ENCODE measurements at regions not wholly inside any gene's neighbourhood (a gene's known extent, or its start where the extent isn't known, plus 50 kb on each side); places are given as distances from the start of the nearest gene placed in this dataset.

DNA sequence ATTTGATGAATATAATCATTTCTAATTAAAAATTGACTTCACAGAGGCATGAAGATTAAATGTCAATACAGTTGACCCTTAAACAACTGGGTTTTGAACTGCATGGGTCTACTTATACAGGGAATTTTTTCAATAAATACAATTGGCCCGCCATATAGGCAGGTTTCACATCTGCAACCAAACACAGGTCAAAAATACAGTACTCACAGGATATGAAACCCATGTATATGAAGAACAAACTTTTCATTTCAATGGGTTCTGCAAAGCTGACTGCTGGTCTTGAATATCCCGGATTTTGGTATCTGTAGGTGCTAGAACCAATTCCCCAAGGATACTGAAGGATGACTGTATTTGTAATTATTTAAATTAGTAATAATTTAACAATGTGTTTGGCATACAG, 555.6 kb downstream of the EPHA4 start:
- H3K36me3 ChIP-seq: no peaks in the 10 kb centered on the region
- H3K4me3 ChIP-seq: no peak overlapping the region
- H3K27me3 ChIP-seq (replicated peaks in 1 of 7): no peaks in the 10 kb centered on the region
- DNase-seq: no peak
- intact Hi-C loops (cut with DNase I; ENCODE audit: low total_unique reads): no loop called here
- TF ChIP-seq, protein P1, sequence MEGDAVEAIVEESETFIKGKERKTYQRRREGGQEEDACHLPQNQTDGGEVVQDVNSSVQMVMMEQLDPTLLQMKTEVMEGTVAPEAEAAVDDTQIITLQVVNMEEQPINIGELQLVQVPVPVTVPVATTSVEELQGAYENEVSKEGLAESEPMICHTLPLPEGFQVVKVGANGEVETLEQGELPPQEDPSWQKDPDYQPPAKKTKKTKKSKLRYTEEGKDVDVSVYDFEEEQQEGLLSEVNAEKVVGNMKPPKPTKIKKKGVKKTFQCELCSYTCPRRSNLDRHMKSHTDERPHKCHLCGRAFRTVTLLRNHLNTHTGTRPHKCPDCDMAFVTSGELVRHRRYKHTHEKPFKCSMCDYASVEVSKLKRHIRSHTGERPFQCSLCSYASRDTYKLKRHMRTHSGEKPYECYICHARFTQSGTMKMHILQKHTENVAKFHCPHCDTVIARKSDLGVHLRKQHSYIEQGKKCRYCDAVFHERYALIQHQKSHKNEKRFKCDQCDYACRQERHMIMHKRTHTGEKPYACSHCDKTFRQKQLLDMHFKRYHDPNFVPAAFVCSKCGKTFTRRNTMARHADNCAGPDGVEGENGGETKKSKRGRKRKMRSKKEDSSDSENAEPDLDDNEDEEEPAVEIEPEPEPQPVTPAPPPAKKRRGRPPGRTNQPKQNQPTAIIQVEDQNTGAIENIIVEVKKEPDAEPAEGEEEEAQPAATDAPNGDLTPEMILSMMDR (IDR thresholded peaks at IDR 0.05 in 8 of 11, conservative IDR thresholded peaks at IDR 0.05 in 3 of 11): no peak
- TF ChIP-seq POLR2A (IDR thresholded peaks at IDR 0.05) (no peak), POLR2AphosphoS5 (IDR thresholded peaks at IDR 0.05) (no peak)
- 60 to 89% (median 78%) methylated on average over 2 of the region's 2 CpGs for WGBS, 5 donors
- no peaks in the 10 kb centered on the region for H3K9me3 ChIP-seq
- no peak overlapping the region for H3K27ac ChIP-seq
- no peaks in the 10 kb centered on the region for H3K4me1 ChIP-seq

DNA sequence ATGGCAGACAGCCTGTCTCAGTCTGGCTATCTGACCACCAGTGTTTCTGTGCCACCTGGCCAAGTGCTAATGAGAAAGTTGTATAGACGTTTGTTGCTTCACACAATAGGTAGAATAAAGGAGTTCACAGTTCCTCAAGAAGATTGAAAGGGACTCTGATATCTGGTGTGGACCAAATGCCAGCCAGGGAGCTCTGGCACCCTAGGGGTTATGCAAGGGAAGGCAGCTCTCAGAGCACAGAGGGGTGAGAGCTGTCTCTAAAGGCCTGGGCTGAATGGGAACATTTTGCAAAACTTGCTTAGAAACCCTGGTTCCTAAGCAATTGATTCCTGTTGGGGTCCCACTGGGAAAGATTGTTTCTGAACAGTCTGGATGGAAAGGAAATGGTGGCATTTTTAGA, 553.8 kb downstream of the EPHA4 start:
- TF ChIP-seq, protein P1 (IDR thresholded peaks at IDR 0.05 in 8 of 11, conservative IDR thresholded peaks at IDR 0.05 in 3 of 11): no peak
- TF ChIP-seq POLR2A (IDR thresholded peaks at IDR 0.05) (no peak), POLR2AphosphoS5 (IDR thresholded peaks at IDR 0.05) (no peak)
- Histone ChIP-seq H3K27ac (no peak overlapping the region), H3K27me3 (replicated peaks in 1 of 7) (no peaks in the 10 kb centered on the region), H3K36me3 (no peaks in the 10 kb centered on the region), H3K4me3 (no peak overlapping the region), H3K9me3 (no peaks in the 10 kb centered on the region), H3K4me1 (no peaks in the 10 kb centered on the region)
- intact Hi-C loops (cut with DNase I; ENCODE audit: low total_unique reads): no loop called here
- WGBS, 5 donors: 65 to 94% (median 75%) methylated on average over 1 of the region's 1 CpG
- DNase-seq: no peak

- H3K4me1 ChIP-seq: no peaks in the 10 kb centered on the region
- no peaks in the 10 kb centered on the region for H3K9me3 ChIP-seq
- no peak overlapping the region for H3K27ac ChIP-seq
- intact Hi-C loops (cut with DNase I; ENCODE audit: low total_unique reads): no loop called here
- 60 to 76% (median 68%) methylated on average over 5 of the region's 5 CpGs for WGBS, 5 donors
- no peak for DNase-seq
- TF ChIP-seq, protein P1 (IDR thresholded peaks at IDR 0.05 in 8 of 11, conservative IDR thresholded peaks at IDR 0.05 in 3 of 11): no peak
- TF ChIP-seq POLR2A (IDR thresholded peaks at IDR 0.05): no peak
- TF ChIP-seq POLR2AphosphoS5 (IDR thresholded peaks at IDR 0.05): no peak
- no peaks in the 10 kb centered on the region for H3K27me3 ChIP-seq (replicated peaks in 1 of 7)
- H3K4me3 ChIP-seq: no peak overlapping the region
- H3K36me3 ChIP-seq: no peaks in the 10 kb centered on the region
Observed at GRCh38 chr2:221019668-221020067, 552.4 kb downstream of the EPHA4 start.

DNA sequence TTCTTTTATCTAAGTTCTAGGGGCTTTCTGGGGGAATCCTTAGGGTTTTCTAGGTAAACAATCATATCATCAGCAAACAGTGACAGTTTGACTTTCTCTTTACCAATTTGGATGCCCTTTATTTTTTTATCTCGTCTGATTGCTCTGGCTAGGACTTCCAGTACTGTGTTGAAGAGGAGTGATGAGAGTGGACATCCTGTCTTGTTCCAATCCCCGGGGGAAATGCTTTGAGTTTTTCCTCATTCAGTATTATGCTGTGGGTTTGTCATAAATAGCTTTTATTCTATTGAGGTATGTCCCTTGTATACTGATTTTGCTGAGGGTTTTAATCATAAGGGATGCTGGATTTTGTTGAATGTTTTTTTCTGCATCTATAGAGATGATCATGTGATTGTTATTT, 549.5 kb downstream of the EPHA4 start:
- H3K27me3 ChIP-seq (replicated peaks in 1 of 7): no peaks in the 10 kb centered on the region
- DNase-seq: no peak
- intact Hi-C loops (cut with DNase I; ENCODE audit: low total_unique reads): no loop called here
- peaks cover 0 to 5% (median 0%) of the 10 kb centered on the region in 6 donors for H3K4me1 ChIP-seq
- H3K27ac ChIP-seq: no peak overlapping the region
- H3K36me3 ChIP-seq: no peaks in the 10 kb centered on the region
- TF ChIP-seq POLR2A (IDR thresholded peaks at IDR 0.05) (no peak), POLR2AphosphoS5 (IDR thresholded peaks at IDR 0.05) (no peak)
- TF ChIP-seq, protein P1 (IDR thresholded peaks at IDR 0.05 in 8 of 11, conservative IDR thresholded peaks at IDR 0.05 in 3 of 11): no peak
- H3K4me3 ChIP-seq: no peak overlapping the region
- 43 to 64% (median 59%) methylated on average over 2 of the region's 2 CpGs for WGBS, 5 donors
- H3K9me3 ChIP-seq: no peaks in the 10 kb centered on the region
